PC-9 (cell line): ENCODE measurements at regions not wholly inside any gene's neighbourhood (a gene's known extent, or its start where the extent isn't known, plus 50 kb on each side); places are given as distances from the start of the nearest gene placed in this dataset.

ENCODE experiments used
- CTCF ChIP-seq: fragments of 200-600 bp; sonication (generic); conservative IDR thresholded peaks from 2 replicates; pipeline ENCODE4 v1.6.1; 2017; ENCODE audit warnings: mixed run types, antibody characterized with exemption, mild to moderate bottlenecking, moderate library complexity
- EZH2 ChIP-seq: fragments of 200-600 bp; sonication (generic); IDR thresholded peaks from 2 replicates; pipeline ENCODE4 v1.8.0; 2017; ENCODE audit warnings: antibody characterized with exemption, low read depth

- TF ChIP-seq CTCF (no peak), EZH2 (no peak)
Measured at GRCh38 chr1:217261636-217262035, 369.3 kb downstream of the GPATCH2 start.
